Thyroid gland (tissue), 4 donors: ENCODE measurements at regions not wholly inside any gene's neighbourhood (a gene's known extent, or its start where the extent isn't known, plus 50 kb on each side); places are given as distances from the start of the nearest gene placed in this dataset.

ENCODE experiments used
- CTCF ChIP-seq, 6 experiments: fragments of 200-600 bp in 3 of 6; fragments of 450-650 bp in 3 of 6; sonication (generic) in 3 of 6; IDR thresholded peaks; one replicate each; pipeline ENCODE4 v1.5.1; 2016 to 2019; ENCODE audit warnings: antibody characterized with exemption in 6 of 6, mild to moderate bottlenecking in 2 of 6, inconsistent platforms in 1 of 6, moderate library complexity in 1 of 6
- POLR2A ChIP-seq, 2 donors: fragments of 450-650 bp; IDR thresholded peaks; one replicate each; pipeline ENCODE4 v1.6.1; 2017; ENCODE audit warnings: antibody characterized with exemption in 2 of 2, mild to moderate bottlenecking in 2 of 2, moderate library complexity in 1 of 2

GRCh38 chr15:92745845-92746271, 90.3 kb upstream of the FAM174B start:
- TF ChIP-seq CTCF (IDR thresholded peaks at IDR 0.05) (no peak), POLR2A (IDR thresholded peaks at IDR 0.05) (no peak)
